H9 (cell line): ENCODE measurements at regions not wholly inside any gene's neighbourhood (a gene's known extent, or its start where the extent isn't known, plus 50 kb on each side); places are given as distances from the start of the nearest gene placed in this dataset.

Source experiments
- DNase-seq: peaks from one replicate; pipeline ENCODE4 v3.0.0-alpha.2; 2017
- H2AFZ ChIP-seq: one replicate; pipeline ENCODE4 v1.6.1; 2013; ENCODE audit warnings: mild to moderate bottlenecking, low read length, control low read depth, moderate library complexity
- H2AK5ac ChIP-seq: 2 replicates; pipeline ENCODE4 v1.6.1; 2013; ENCODE audit warnings: low read length, control low read depth, mixed read lengths; ENCODE audit not compliant: insufficient read length
- H2BK120ac ChIP-seq: one replicate; pipeline ENCODE4 v1.6.1; 2013; ENCODE audit warnings: low read depth, mild to moderate bottlenecking, low read length, control low read depth, inconsistent platforms; ENCODE audit not compliant: poor library complexity, severe bottlenecking
- H2BK12ac ChIP-seq: 2 replicates; pipeline ENCODE4 v1.6.1; 2013; ENCODE audit warnings: low read length, control low read depth, mixed read lengths, low read depth; ENCODE audit not compliant: insufficient read length
- H2BK15ac ChIP-seq: 2 replicates; pipeline ENCODE4 v1.6.1; 2013; ENCODE audit warnings: low read depth, low read length, control low read depth
- H2BK20ac ChIP-seq: one replicate; pipeline ENCODE4 v1.6.1; 2013; ENCODE audit warnings: low read depth, mild to moderate bottlenecking, low read length, control low read depth, inconsistent platforms; ENCODE audit not compliant: poor library complexity, severe bottlenecking
- H2BK5ac ChIP-seq: 2 replicates; pipeline ENCODE4 v1.6.1; 2013; ENCODE audit warnings: low read length, control low read depth, mixed read lengths; ENCODE audit not compliant: insufficient read length
- H3K14ac ChIP-seq: 2 replicates; pipeline ENCODE4 v1.6.1; 2013; ENCODE audit warnings: low read length, control low read depth; ENCODE audit not compliant: insufficient read depth
- H3K18ac ChIP-seq: 2 replicates; pipeline ENCODE4 v1.6.1; 2013; ENCODE audit warnings: low read depth, mild to moderate bottlenecking, mixed read lengths, low read length, control low read depth; ENCODE audit not compliant: insufficient read length
- H3K23ac ChIP-seq: 2 replicates; pipeline ENCODE4 v1.6.1; 2013; ENCODE audit warnings: low read length, control low read depth, mixed read lengths, low read depth; ENCODE audit not compliant: insufficient read length
- H3K23me2 ChIP-seq: 2 replicates; pipeline ENCODE4 v1.6.1; 2013; ENCODE audit warnings: low read depth, mild to moderate bottlenecking, mixed read lengths, low read length, control low read depth; ENCODE audit not compliant: insufficient read length, poor library complexity, severe bottlenecking
- H3K27ac ChIP-seq: 2 replicates; pipeline ENCODE4 v1.5.1; 2013; ENCODE audit warnings: low read length, control low read depth, mixed read lengths, low read depth; ENCODE audit not compliant: insufficient read length
- H3K27me3 ChIP-seq: 2 replicates; pipeline ENCODE4 v1.6.1; 2013; ENCODE audit warnings: low read length, control low read depth, inconsistent platforms; ENCODE audit not compliant: insufficient read depth
- H3K4ac ChIP-seq: 2 replicates; pipeline ENCODE4 v1.6.1; 2013; ENCODE audit warnings: low read depth, mild to moderate bottlenecking, control low read depth, inconsistent platforms, low read length, moderate library complexity
- H3K4me1 ChIP-seq: 2 replicates; pipeline ENCODE4 v1.6.1; 2013; ENCODE audit warnings: low read length, control low read depth, inconsistent platforms; ENCODE audit not compliant: insufficient read depth
- H3K4me2 ChIP-seq: 2 replicates; pipeline ENCODE4 v1.6.1; 2013; ENCODE audit warnings: low read length, control low read depth, mixed read lengths; ENCODE audit not compliant: insufficient read length, insufficient read depth
- H3K56ac ChIP-seq: 2 replicates; pipeline ENCODE4 v1.6.1; 2013; ENCODE audit warnings: low read depth, mild to moderate bottlenecking, mixed read lengths, low read length, control low read depth; ENCODE audit not compliant: insufficient read length
- H3K79me1 ChIP-seq: 2 replicates; pipeline ENCODE4 v1.6.1; 2013; ENCODE audit warnings: low read depth, mild to moderate bottlenecking, moderate library complexity, low read length, control low read depth, inconsistent platforms; ENCODE audit not compliant: insufficient read depth, poor library complexity, severe bottlenecking
- H3K79me2 ChIP-seq: 2 replicates; pipeline ENCODE4 v1.6.1; 2013; ENCODE audit warnings: low read length, control low read depth, inconsistent platforms; ENCODE audit not compliant: insufficient read depth
- H3K9ac ChIP-seq: 2 replicates; pipeline ENCODE4 v1.6.1; 2013; ENCODE audit warnings: low read length, control low read depth, mixed read lengths; ENCODE audit not compliant: insufficient read length; ENCODE audit errors: extremely low read depth
- H3K9me3 ChIP-seq: one replicate; pipeline ENCODE4 v1.6.1; 2013; ENCODE audit warnings: low read depth, low read length, inconsistent platforms; ENCODE audit not compliant: control insufficient read depth
- H3T11ph ChIP-seq: one replicate; pipeline ENCODE4 v1.6.1; 2013; ENCODE audit warnings: mild to moderate bottlenecking, low read length, control low read depth, inconsistent platforms
- H4K20me1 ChIP-seq: one replicate; pipeline ENCODE4 v1.6.1; 2013; ENCODE audit not compliant: control insufficient read depth, insufficient read length, insufficient read depth
- H4K5ac ChIP-seq: 2 replicates; pipeline ENCODE4 v1.6.1; 2013; ENCODE audit warnings: low read depth, mild to moderate bottlenecking, mixed read lengths, low read length, control low read depth; ENCODE audit not compliant: insufficient read length
- H4K8ac ChIP-seq: replicated peaks from 2 replicates; pipeline ENCODE4 v1.6.1; 2013; ENCODE audit warnings: low read length, control low read depth, mixed read lengths, low read depth; ENCODE audit not compliant: insufficient read length
- H4K91ac ChIP-seq: 2 replicates; pipeline ENCODE4 v1.6.1; 2013; ENCODE audit warnings: low read depth, mild to moderate bottlenecking, moderate library complexity, mixed read lengths, low read length, control low read depth; ENCODE audit not compliant: insufficient read length
- H3K27ac Mint-ChIP-seq, 3 experiments: 2 replicates in 2 of 3; 3 replicates in 1 of 3; pipeline ENCODE4 v1.8.0; 2020 to 2021; ENCODE audit warnings: mixed read lengths in 3 of 3, mild to moderate bottlenecking in 1 of 3, moderate library complexity in 1 of 3
- H3K27me3 Mint-ChIP-seq: 2 replicates; pipeline ENCODE4 v1.8.0; 2021; ENCODE audit warnings: low read depth, mild to moderate bottlenecking, moderate library complexity, mixed read lengths
- H3K36me3 Mint-ChIP-seq, 3 experiments: 2 replicates in 2 of 3; 3 replicates in 1 of 3; pipeline ENCODE4 v1.8.0; 2020 to 2021; ENCODE audit warnings: low read depth in 3 of 3, mixed read lengths in 3 of 3; ENCODE audit not compliant: insufficient read depth in 1 of 3
- H3K4me1 Mint-ChIP-seq, 2 experiments: 2 replicates each; pipeline ENCODE4 v1.8.0; 2020; ENCODE audit warnings: mixed read lengths in 2 of 2
- H3K4me3 Mint-ChIP-seq, 2 experiments: 2 replicates in 1 of 2; 3 replicates in 1 of 2; pipeline ENCODE4 v1.8.0; 2020 to 2021; ENCODE audit warnings: mild to moderate bottlenecking in 2 of 2, mixed read lengths in 2 of 2, moderate library complexity in 1 of 2
- H3K9me3 Mint-ChIP-seq, 2 experiments: 2 replicates in 1 of 2; 3 replicates in 1 of 2; pipeline ENCODE4 v1.8.0; 2020; ENCODE audit warnings: mild to moderate bottlenecking in 2 of 2, mixed read lengths in 2 of 2, moderate library complexity in 1 of 2
- CTCF ChIP-seq: fragments of 200-600 bp; sonication (generic); conservative IDR thresholded peaks from 3 replicates; pipeline ENCODE4 v1.8.0; 2021; ENCODE audit warnings: antibody characterized with exemption, mild to moderate bottlenecking
- WGBS: extraction: QIAGEN DNeasy Blood & Tissue Kit; methylation state at CpG from one replicate; pipeline ENCODE4 v1.1.7; 2013; ENCODE audit warnings: missing lambda C conversion rate, low lambda C conversion rate, mixed read lengths; ENCODE audit not compliant: insufficient read length; ENCODE audit errors: extremely low coverage; 5-methylcytosine and 5-hydroxymethylcytosine counted together

DNA sequence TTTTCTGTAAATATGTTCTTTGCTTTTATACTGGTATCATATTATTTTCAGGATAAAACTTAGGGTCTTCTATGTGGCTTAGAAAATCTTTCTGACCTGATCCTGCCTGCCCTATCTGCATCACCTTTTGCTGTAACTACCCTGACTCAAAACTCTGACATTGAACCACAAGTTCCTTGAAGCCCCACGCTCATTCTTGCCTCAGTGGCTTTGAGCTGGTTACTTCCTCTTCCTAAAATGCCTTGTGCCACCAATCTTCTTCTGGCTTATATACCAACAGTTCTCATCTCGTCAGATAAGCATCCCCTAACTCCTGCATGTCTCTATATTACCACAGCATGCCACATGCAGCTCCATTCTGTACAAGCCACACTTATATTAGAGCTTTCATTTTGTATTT is 84.5 kb upstream of the LRRC7 start:
- no peak for TF ChIP-seq CTCF
- no peak overlapping the region for H3K23ac ChIP-seq
- H3K27ac Mint-ChIP-seq, result no peak overlapping the region
- H3K14ac ChIP-seq, result no peak overlapping the region
- no peak overlapping the region for H2BK20ac ChIP-seq
- H3K4me1 ChIP-seq, result no peaks in the 10 kb centered on the region
- H3K9me3 ChIP-seq, result no peaks in the 10 kb centered on the region
- H3K23me2 ChIP-seq, result no peaks in the 10 kb centered on the region
- H2BK15ac ChIP-seq, result no peak overlapping the region
- no peak overlapping the region for H3T11ph ChIP-seq
- H2AFZ ChIP-seq, result no peak overlapping the region
- no peaks in the 10 kb centered on the region for H3K27me3 ChIP-seq
- no peak overlapping the region for H3K4me3 Mint-ChIP-seq
- H3K4me1 Mint-ChIP-seq, result no peaks in the 10 kb centered on the region
- H3K9ac ChIP-seq, result no peak overlapping the region
- no peak overlapping the region for H2BK120ac ChIP-seq
- H2BK5ac ChIP-seq, result no peak overlapping the region
- no peaks in the 10 kb centered on the region; a peak in 1 of 7 replicates for H3K36me3 Mint-ChIP-seq
- H3K27ac ChIP-seq, result no peak overlapping the region
- no peak overlapping the region for H3K4me2 ChIP-seq
- no peak overlapping the region for H4K8ac ChIP-seq
- no peaks in the 10 kb centered on the region for H4K20me1 ChIP-seq
- no CpG with 5 or more reads among the region's 2 CpGs for WGBS
- no peak overlapping the region for H3K18ac ChIP-seq
- H2AK5ac ChIP-seq, result no peak overlapping the region
- H4K91ac ChIP-seq, result no peak overlapping the region
- no peak overlapping the region for H4K5ac ChIP-seq
- H3K9me3 Mint-ChIP-seq, result peaks cover 3 to 6% of the 10 kb centered on the region in 2 experiments; a peak in 3 of 5 replicates
- H2BK12ac ChIP-seq, result no peak overlapping the region
- DNase-seq, result no peak
- no peaks in the 10 kb centered on the region for H3K27me3 Mint-ChIP-seq
- H3K56ac ChIP-seq, result no peak overlapping the region
- no peaks in the 10 kb centered on the region for H3K79me2 ChIP-seq
- no peak overlapping the region for H3K4ac ChIP-seq
- no peaks in the 10 kb centered on the region for H3K79me1 ChIP-seq
